GM20000 (cell line): ENCODE measurements at regions not wholly inside any gene's neighbourhood (a gene's known extent, or its start where the extent isn't known, plus 50 kb on each side); places are given as distances from the start of the nearest gene placed in this dataset.

Source experiments
- DNase-seq: peaks from one replicate; pipeline ENCODE4 v3.0.0; 2012; ENCODE audit warnings: low spot score
- TF ChIP-seq, protein P1 (sequence below): IDR thresholded peaks from 2 replicates; pipeline ENCODE4 v1.5.1; 2012; ENCODE audit warnings: mild to moderate bottlenecking, control low read depth; ENCODE audit errors: extremely low read depth, missing control alignments

DNA sequence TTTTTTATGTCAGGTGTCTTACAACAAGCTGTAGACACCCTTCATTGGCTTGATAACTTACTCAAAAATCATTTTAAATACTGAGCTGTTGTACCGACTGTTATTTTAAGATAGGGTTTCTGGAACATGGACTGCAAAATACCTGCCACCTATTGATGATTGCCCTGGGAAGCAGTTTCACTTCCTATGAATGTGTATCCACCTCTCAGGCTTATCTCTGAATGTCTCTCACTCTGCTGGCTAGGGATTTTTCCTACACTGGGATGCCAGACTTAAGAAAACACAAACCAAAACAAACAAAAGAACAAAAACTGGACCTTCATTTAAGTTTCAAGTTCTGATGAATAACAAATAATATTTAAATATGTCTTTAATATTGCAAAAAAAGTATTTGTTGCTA is 663.7 kb downstream of the EFNB2 start:
- no peak for DNase-seq
- TF ChIP-seq, protein P1, sequence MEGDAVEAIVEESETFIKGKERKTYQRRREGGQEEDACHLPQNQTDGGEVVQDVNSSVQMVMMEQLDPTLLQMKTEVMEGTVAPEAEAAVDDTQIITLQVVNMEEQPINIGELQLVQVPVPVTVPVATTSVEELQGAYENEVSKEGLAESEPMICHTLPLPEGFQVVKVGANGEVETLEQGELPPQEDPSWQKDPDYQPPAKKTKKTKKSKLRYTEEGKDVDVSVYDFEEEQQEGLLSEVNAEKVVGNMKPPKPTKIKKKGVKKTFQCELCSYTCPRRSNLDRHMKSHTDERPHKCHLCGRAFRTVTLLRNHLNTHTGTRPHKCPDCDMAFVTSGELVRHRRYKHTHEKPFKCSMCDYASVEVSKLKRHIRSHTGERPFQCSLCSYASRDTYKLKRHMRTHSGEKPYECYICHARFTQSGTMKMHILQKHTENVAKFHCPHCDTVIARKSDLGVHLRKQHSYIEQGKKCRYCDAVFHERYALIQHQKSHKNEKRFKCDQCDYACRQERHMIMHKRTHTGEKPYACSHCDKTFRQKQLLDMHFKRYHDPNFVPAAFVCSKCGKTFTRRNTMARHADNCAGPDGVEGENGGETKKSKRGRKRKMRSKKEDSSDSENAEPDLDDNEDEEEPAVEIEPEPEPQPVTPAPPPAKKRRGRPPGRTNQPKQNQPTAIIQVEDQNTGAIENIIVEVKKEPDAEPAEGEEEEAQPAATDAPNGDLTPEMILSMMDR, result no peak

DNA sequence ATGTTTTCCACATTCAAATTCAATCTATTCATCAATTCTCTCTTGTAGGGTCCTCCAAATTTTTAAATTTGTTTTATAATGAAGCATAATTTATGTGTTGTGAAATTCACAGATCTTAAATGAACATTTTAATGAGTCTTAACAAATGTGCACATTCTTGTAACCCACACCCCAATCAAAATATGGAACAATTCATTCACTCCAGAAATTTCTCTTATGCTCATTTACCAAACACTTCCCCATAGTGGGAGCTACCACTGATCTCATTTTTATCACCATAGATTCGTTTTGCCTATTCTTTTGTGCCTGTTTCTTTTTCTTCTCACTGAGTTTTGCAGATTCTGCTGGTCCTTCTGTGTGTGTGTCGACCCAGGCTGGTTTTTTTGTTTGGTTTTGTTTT is 664.1 kb downstream of the EFNB2 start:
- TF ChIP-seq, protein P1, result no peak
- no peak for DNase-seq

DNA sequence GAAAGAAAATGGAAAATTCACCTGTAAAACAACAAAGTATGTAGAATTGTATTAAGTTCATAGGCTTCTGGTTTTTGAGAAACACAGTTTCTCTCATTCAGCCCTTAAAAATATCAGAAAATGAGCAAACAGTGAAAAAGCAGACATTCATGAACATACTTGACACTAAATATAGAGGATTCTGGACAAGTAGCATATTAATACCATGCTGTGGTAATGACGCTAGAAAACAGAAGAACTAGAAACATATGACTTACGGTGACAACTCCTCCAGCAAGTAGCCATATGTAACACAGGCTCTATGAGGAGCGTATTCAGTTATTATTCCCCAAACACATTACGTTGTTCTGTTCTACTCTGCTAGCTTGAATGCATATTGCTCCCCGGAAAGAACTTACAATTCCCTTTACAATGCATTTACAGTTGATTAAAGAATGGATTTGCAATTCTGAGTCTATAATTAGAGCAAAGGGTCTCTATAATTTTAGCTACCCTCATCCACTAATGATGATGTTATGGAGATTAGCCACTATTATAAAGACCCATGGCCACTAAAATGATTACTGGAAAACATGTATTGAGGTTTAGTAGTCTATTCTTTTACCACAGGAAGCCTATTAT is 672.1 kb downstream of the EFNB2 start:
- TF ChIP-seq, protein P1, result no peak
- no peak for DNase-seq

DNA sequence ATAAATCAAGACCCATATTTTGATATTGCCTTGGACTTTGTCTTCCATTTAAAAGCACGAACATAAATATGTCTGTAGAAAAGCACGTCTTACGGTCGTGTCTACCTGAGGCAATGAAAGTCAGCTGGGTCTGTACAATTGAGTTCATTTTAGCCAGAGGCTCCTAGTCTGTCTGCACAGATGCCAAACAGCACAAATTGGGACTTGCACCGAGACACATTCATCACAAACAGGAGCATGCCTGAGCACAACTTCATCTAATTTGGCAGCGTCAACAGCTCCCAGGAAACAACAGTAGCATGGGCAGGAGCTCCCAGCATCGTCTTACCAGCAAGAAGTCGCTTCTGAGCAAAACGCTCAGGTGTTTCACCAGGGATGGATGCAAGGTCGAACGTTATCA is 687.0 kb downstream of the EFNB2 start:
- TF ChIP-seq, protein P1, result no peak
- DNase-seq, result no peak

DNA sequence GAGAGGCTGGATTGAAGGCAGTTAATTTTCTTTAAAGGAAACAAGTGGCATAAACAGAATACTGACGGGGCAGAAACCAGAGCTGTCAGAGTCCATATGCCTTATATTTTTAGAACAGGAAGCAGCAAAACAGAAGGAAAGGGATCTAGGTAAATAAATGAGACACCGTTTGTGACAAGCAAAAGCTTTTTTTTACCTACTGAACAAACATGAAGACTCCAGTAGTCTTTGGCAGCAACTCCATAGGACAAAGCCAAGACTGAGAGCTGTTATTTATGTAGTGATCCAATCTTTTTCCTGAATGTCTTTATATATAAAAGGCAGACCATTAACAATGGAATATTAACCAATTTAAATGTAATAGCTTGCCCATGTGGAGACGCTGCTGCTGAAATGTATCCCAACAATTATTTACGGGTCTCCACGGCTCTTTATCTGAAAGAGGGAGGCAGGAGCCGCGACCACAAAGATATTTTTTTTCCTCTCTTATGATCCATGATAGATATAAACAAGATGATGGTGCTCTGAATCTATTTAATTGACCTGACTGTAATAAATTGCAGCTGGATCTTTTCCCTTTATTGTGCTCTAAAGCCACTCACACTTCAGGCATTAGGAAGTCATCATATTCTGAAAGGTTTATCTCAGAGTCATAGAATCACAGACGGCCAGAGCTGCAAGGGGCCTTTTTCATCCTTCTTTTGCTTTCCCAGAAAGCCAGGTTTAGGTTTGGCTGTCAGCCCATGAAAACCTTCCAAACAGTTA is 687.8 kb downstream of the EFNB2 start:
- TF ChIP-seq, protein P1, result no peak
- no peak for DNase-seq

DNA sequence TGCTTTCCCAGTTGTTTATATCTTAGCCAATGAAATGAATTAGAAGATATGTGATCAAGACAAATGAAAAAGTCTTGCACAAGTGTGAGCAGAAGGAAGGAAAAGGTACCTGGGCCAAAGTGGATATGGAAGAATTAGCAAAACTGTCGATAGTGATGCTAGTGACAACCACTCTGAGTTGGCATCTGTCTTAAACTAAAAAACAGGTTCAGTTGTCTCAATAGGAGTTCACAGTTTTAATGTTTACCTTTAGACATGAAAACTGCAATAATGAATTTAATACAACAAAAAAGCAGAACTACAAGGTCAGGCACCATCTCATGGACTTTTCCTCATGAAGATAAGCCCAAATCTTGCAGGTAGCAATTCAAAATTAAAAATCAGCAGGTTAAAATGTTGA is 688.5 kb downstream of the EFNB2 start:
- TF ChIP-seq, protein P1, result no peak
- DNase-seq, result no peak

DNA sequence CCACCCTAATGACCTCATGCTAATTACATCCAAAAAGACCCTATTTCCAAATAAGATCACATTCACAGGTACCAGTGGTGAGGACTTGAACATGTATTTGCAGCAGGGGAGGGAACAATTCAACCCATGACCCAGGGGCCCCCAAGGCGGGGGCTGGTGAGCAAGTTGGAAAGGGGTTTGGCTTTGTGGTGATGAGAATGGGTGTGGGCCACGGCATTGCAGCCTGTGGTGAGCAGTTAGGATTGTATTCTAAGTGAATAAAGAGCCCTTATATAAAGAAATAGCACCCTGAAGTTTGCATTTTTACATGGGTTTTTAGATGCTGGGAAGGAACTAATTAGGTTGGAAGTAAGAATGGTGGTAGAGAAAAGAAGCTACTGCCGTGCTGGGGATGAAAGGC is 694.2 kb downstream of the EFNB2 start:
- DNase-seq, result no peak
- TF ChIP-seq, protein P1, result no peak
